B cell (primary cell): ENCODE measurements at regions not wholly inside any gene's neighbourhood (a gene's known extent, or its start where the extent isn't known, plus 50 kb on each side); places are given as distances from the start of the nearest gene placed in this dataset.

Experiments used
- ATAC-seq: fragments of 200-7000 bp; cut with Tn5 transposase; one replicate; pipeline ENCODE4 v1.10.0; 2021; ENCODE audit warnings: low read depth, mild to moderate bottlenecking, moderate number of reproducible peaks, moderate library complexity
- CTCF ChIA-PET: fragments of 350-600 bp; sonication (Branson Sonifier 250); formaldehyde crosslinking; loops from one replicate; lab custom pipeline; 2021; ENCODE audit warnings: antibody characterized with exemption, inconsistent platforms; lab: Charles Lee
- POLR2A ChIA-PET: fragments of 350-600 bp; sonication (Branson Sonifier 250); formaldehyde crosslinking; loops from one replicate; lab custom pipeline; 2021; ENCODE audit warnings: antibody characterized with exemption; lab: Charles Lee
- DNase-seq: peaks from one replicate; pipeline ENCODE4 v3.0.0; 2013
- H2AFZ ChIP-seq: 2 replicates; pipeline ENCODE4 v1.6.1; 2012; ENCODE audit warnings: mild to moderate bottlenecking, low read depth, low read length; ENCODE audit not compliant: insufficient read depth, poor library complexity, severe bottlenecking
- H3K27ac ChIP-seq, 2 donors: 1 replicate in 1 of 2; 2 replicates in 1 of 2; pipeline ENCODE4 v1.5.1; 2012 to 2013; ENCODE audit warnings: low read length in 2 of 2, mild to moderate bottlenecking in 2 of 2, moderate library complexity in 1 of 2
- H3K27me3 ChIP-seq, 4 experiments: fragments of 200-600 bp in 1 of 4; sonication (generic) in 1 of 4; replicated peaks in 1 of 4; 1 replicate in 2 of 4; 2 replicates in 2 of 4; pipeline versions ENCODE4 v1.6.1 to v1.7.0; 2013 to 2016; ENCODE audit warnings: low read length in 3 of 4, mild to moderate bottlenecking in 2 of 4, mixed read lengths in 1 of 4, moderate library complexity in 1 of 4; ENCODE audit not compliant: insufficient read depth in 4 of 4, control insufficient read depth in 3 of 4; ENCODE audit errors: control extremely low read depth in 1 of 4
- H3K36me3 ChIP-seq, 2 experiments: replicated peaks in 1 of 2; 1 replicate in 1 of 2; 2 replicates in 1 of 2; pipeline versions ENCODE4 v1.6.1 to v1.7.1; 2013; ENCODE audit warnings: low read length in 1 of 2; ENCODE audit not compliant: insufficient read depth in 2 of 2, control insufficient read depth in 1 of 2; ENCODE audit errors: control extremely low read depth in 1 of 2, extremely low read depth in 1 of 2
- H3K4me1 ChIP-seq, 2 donors: fragments of 200-600 bp in 1 of 2; sonication (generic) in 1 of 2; 1 replicate in 1 of 2; 2 replicates in 1 of 2; pipeline versions ENCODE4 v1.5.1 to v1.6.1; 2013 to 2017; ENCODE audit warnings: low read length in 2 of 2; ENCODE audit not compliant: control insufficient read depth in 2 of 2, insufficient read depth in 2 of 2
- H3K4me2 ChIP-seq: replicated peaks from 2 replicates; pipeline ENCODE3; 2012; ENCODE audit warnings: mild to moderate bottlenecking, low read depth, low read length; ENCODE audit not compliant: poor library complexity, severe bottlenecking
- H3K4me3 ChIP-seq, 5 experiments: fragments of 200-600 bp in 1 of 5; sonication (generic) in 1 of 5; 1 replicate in 3 of 5; 2 replicates in 2 of 5; pipeline versions ENCODE4 v1.5.1 to v1.7.0; 2011 to 2016; ENCODE audit warnings: low read length in 4 of 5, mild to moderate bottlenecking in 4 of 5, low read depth in 2 of 5, control low read depth in 1 of 5, moderate library complexity in 1 of 5; ENCODE audit not compliant: insufficient read depth in 1 of 5; ENCODE audit errors: control extremely low read depth in 1 of 5, extremely low read depth in 1 of 5
- H3K79me2 ChIP-seq: fragments of 200-600 bp; sonication (generic); one replicate; pipeline ENCODE4 v1.6.0; 2016; ENCODE audit warnings: low read length; ENCODE audit not compliant: control insufficient read depth, insufficient read depth
- H3K9ac ChIP-seq: fragments of 200-600 bp; sonication (generic); 2 replicates; pipeline ENCODE4 v1.6.1; 2017; ENCODE audit warnings: mild to moderate bottlenecking, low read length, moderate library complexity
- H3K9me3 ChIP-seq, 3 donors: one replicate each; pipeline versions ENCODE4 v1.6.1 to v1.7.1; 2013; ENCODE audit warnings: low read length in 2 of 3; ENCODE audit not compliant: control insufficient read depth in 2 of 3, insufficient read depth in 1 of 3; ENCODE audit errors: control extremely low read depth in 1 of 3
- H4K20me1 ChIP-seq: 2 replicates; pipeline ENCODE4 v1.6.0; 2012; ENCODE audit warnings: mild to moderate bottlenecking, low read length; ENCODE audit not compliant: insufficient read depth, control insufficient read depth, poor library complexity, severe bottlenecking
- H3K27ac Mint-ChIP-seq: one replicate; pipeline ENCODE4 v1.8.0; 2021; ENCODE audit warnings: mixed read lengths
- H3K27me3 Mint-ChIP-seq: one replicate; pipeline ENCODE4 v1.8.0; 2021; ENCODE audit warnings: mixed read lengths
- H3K4me1 Mint-ChIP-seq: one replicate; pipeline ENCODE4 v1.8.0; 2021; ENCODE audit warnings: mixed read lengths
- H3K4me3 Mint-ChIP-seq: one replicate; pipeline ENCODE4 v1.8.0; 2021; ENCODE audit warnings: mixed read lengths
- H3K9me3 Mint-ChIP-seq: one replicate; pipeline ENCODE4 v1.8.0; 2022; ENCODE audit warnings: mixed read lengths; ENCODE audit not compliant: insufficient read depth
- EZH2 ChIP-seq: IDR thresholded peaks from 2 replicates; pipeline ENCODE4 v1.6.1; 2012; ENCODE audit warnings: borderline replicate concordance, low read depth, mild to moderate bottlenecking, moderate library complexity, low read length; ENCODE audit not compliant: insufficient read depth, poor library complexity, severe bottlenecking
- WGBS: methylation state at CpG from one replicate; pipeline ENCODE4 v1.1.5; 2013; ENCODE audit warnings: missing lambda C conversion rate; ENCODE audit not compliant: insufficient coverage; 5-methylcytosine and 5-hydroxymethylcytosine counted together
- intact Hi-C: fragments of 100-400 bp; cut with micrococcal nuclease; formaldehyde crosslinking; loops from one replicate; pipeline ENCODE4 v1.10.0; 2022
- TF ChIP-seq, protein P1 (sequence below): fragments of 200-600 bp; IDR thresholded peaks from one replicate; pipeline ENCODE4 v1.8.0; 2022; ENCODE audit warnings: antibody characterized with exemption, mild to moderate bottlenecking

DNA sequence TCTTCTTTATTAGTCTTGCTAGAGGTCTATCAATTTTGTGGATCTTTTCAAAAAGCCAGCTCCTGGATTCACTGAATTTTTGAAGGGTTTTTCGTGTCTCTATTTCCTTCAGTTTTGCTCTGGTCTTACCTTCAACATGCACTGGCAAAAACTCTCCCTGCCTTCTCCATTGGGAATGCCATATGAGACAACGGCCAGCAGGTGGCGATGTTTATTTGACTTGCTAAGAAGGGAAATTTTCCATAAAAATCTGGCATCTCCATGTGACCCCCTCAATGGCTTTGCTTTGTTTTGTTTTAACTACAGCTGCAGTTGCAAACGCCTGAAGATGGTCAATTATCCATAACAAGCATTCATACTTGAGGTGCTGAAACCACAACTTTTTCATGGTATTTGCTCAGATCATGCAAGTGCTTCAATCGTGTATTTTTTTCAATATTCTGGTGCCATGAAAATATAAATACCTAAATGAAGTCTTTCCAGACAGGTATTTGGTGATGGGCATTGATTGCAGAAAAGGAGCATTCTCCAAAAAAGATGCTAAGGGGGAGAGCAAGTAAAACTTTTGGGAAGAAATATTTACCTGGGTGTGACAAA, 449.4 kb downstream of the CDY2B start:
- Histone ChIP-seq H3K4me3 (no peak overlapping the region), H3K4me1 (no peaks in the 10 kb centered on the region), H3K36me3 (no peaks in the 10 kb centered on the region), H3K27me3 (no peaks in the 10 kb centered on the region), H3K79me2 (no peaks in the 10 kb centered on the region), H3K4me2 (no peak overlapping the region), H3K27ac (no peak overlapping the region), H3K9ac (no peak overlapping the region), H3K9me3 (no peaks in the 10 kb centered on the region), H2AFZ (no peak overlapping the region), H4K20me1 (no peaks in the 10 kb centered on the region)
- H3K27ac Mint-ChIP-seq: no peak overlapping the region
- POLR2A ChIA-PET: no interaction called here
- H3K4me3 Mint-ChIP-seq: no peak overlapping the region
- H3K9me3 Mint-ChIP-seq: no peaks in the 10 kb centered on the region
- DNase-seq (peak; percentile 4), ATAC-seq (no peak)
- no CpG with 5 or more reads among the region's 5 CpGs for WGBS
- TF ChIP-seq, protein P1, sequence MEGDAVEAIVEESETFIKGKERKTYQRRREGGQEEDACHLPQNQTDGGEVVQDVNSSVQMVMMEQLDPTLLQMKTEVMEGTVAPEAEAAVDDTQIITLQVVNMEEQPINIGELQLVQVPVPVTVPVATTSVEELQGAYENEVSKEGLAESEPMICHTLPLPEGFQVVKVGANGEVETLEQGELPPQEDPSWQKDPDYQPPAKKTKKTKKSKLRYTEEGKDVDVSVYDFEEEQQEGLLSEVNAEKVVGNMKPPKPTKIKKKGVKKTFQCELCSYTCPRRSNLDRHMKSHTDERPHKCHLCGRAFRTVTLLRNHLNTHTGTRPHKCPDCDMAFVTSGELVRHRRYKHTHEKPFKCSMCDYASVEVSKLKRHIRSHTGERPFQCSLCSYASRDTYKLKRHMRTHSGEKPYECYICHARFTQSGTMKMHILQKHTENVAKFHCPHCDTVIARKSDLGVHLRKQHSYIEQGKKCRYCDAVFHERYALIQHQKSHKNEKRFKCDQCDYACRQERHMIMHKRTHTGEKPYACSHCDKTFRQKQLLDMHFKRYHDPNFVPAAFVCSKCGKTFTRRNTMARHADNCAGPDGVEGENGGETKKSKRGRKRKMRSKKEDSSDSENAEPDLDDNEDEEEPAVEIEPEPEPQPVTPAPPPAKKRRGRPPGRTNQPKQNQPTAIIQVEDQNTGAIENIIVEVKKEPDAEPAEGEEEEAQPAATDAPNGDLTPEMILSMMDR: peak; percentile 63
- TF ChIP-seq EZH2: no peak
- CTCF ChIA-PET: no interaction called here
- H3K4me1 Mint-ChIP-seq: no peaks in the 10 kb centered on the region
- intact Hi-C loops: no loop called here
- H3K27me3 Mint-ChIP-seq: no peaks in the 10 kb centered on the region

DNA sequence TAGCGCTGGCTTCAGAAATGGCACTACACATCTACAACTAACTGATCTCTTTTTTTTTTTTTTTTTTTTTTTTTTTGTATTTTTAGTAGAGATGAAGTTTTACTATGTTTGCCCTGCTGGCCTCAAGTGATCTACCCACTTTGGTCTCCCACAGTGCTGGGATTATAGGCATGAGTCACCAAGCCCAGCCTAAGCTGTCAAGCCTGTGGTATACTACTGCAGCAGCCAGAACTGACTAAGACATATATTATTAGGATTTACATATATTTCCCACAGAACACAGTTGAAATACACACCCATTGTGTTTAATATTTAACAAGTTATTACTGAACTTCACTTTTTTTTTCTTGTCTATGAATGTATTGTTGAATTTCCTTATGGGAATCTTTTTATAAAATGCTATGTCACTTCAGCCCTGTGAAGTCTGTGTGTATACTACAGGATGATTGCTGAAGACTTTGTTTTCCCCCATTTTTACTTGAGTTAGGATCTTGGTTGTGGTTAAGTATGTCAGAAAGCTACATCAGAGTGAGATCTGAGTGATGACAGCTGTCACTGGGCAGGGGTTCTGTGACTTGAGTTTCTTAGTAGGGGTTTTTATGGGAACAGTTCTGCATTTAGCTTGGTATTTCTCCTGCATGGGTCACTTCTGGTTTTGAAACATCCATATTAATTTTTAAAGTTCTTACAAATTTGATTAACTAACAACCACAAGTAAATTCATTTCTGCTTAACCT, 481.5 kb downstream of the CDY2B start:
- Histone ChIP-seq H3K4me3 (no peak overlapping the region), H3K27ac (no peak overlapping the region), H3K4me1 (no peaks in the 10 kb centered on the region), H3K79me2 (no peaks in the 10 kb centered on the region), H3K36me3 (no peaks in the 10 kb centered on the region), H3K9ac (no peak overlapping the region), H3K4me2 (no peak overlapping the region), H2AFZ (no peak overlapping the region), H4K20me1 (no peaks in the 10 kb centered on the region), H3K27me3 (no peaks in the 10 kb centered on the region), H3K9me3 (no peaks in the 10 kb centered on the region)
- ChIA-PET POLR2A (no interaction called here), CTCF (no interaction called here)
- DNase-seq (no peak), ATAC-seq (no peak)
- no peaks in the 10 kb centered on the region for H3K27me3 Mint-ChIP-seq
- no peaks in the 10 kb centered on the region for H3K4me1 Mint-ChIP-seq
- no CpG with 5 or more reads among the region's 1 CpG for WGBS
- H3K4me3 Mint-ChIP-seq: no peak overlapping the region
- no peaks in the 10 kb centered on the region for H3K9me3 Mint-ChIP-seq
- no peak overlapping the region for H3K27ac Mint-ChIP-seq
- intact Hi-C loops: no loop called here
- no peak for TF ChIP-seq EZH2
- TF ChIP-seq, protein P1: no peak
